ENCODE measurements at regions not wholly inside any gene's neighbourhood (a gene's known extent, or its start where the extent isn't known, plus 50 kb on each side); places are given as distances from the start of the nearest gene placed in this dataset.
"Not testable (repeated sequence)": the region's sequence is repeated elsewhere in the genome, so short reads cannot be mapped to it uniquely, and the experiment has no call there.

DNA sequence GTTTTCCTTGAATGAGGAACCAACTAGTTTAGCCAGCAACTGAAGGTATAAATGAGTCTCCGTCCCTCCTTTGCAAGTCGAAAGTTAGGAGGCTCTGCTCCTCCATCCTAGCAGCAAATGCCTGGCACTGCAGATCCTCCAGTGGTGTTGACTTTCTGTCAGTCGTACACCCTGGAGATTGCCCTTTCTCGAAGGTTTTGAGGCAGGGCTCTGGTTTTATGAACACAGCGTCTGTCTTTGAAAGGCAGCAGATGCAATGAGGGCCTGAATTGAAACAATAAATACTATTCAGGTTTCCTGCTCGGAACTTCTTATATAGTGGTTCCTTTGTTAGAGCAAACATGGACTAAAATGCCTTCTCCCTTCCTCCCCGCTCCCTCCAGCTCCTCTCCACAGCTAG lies 284.0 kb downstream of the TMEM38B start:
- DNase-seq (ENCODE audit: low spot score) = no peak

DNA sequence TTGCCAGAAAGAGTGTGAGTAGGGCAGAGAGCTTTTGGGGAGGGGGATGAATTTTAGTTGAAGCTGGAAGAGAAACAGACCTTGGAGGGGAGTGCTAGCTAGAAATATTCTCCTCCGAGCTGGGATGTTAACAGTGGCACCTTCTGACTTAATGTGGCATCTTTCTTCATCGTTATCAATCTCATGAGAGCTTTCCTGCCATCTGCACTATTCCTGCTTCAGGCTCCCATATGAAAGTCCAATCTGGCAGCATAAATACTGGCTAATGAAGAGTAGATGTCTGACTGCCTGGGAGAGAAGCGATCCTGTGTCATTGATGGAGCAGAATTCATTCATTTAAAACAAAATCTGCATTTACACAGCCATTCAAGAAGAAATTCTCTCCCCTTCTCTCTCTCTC lies 284.5 kb downstream of the TMEM38B start:
- no peak for DNase-seq (ENCODE audit: low spot score)

DNA sequence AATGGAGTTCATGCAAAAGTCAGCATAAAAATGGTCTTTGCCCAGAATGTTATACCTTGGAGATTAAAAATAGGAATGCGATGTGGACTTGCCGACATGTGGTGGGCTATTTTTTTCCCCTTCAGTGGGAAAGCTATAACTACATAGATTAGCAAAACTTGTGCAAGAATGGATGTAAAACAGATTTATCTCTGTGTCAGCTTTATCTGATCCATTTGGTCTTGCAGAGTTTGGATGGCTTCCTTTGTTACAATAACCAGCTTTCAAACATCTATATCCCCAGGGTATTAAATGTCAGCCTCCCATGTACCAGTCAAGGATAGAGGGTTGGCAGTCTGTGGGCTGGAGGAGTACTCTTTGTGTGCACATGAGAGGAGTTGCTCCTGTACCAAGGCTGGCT lies 284.9 kb downstream of the TMEM38B start:
- DNase-seq (ENCODE audit: low spot score) = no peak

DNA sequence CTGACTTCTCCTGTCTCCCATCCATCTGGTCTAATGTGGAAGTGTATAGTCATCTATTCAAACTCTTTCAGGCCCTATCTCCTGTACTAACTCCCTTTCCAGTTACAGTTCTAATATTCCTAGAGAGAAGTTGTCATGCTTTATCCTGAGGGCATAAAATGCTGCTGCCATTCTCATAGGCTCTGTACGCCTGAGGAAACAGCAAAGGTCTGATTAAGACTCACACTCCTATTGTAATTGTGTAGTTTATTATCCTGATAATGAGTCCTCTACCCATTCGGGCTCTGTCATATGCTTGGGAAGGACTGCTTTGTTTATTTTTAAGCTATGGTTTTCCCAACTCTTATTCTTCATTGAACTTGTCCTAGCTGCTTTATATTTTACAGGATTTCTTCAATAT lies 290.4 kb downstream of the TMEM38B start:
- no peak for DNase-seq (ENCODE audit: low spot score)

DNA sequence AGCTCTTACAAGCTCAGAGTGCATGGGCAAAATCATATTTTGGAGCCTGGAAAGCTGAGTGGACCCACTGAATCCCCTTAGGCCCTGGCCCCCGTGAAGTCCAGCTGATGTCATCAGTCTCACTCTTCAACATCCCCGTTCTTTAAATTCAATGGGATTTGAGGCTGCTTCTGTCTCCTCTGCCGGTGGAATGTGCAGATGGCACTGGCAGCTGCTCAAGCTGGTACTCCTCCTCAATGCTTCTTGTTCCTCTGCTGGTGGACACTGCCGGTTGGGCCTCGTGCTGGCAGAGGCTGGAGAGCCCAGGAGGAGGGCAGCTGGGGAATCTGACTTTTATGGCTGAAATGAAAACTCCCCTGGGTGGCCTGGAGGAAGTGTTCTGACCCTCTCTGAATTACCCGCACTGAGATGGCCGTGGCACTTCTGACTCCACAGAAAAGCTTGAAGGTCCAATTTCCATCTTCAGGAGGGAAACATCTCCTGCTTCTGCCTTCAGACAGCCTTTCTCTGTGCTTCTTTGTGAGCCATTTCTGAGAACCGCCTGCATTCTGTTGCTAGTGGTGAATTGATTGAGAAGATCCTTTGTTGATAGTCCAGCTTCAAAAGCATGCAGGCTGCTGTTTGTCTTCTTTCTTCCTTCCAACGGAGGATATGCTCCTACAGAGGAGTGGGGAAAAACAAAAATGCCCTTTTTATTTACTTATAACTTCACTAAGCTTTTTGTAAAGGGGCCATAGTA lies 298.9 kb downstream of the TMEM38B start:
- no peak for DNase-seq (ENCODE audit: low spot score)

DNA sequence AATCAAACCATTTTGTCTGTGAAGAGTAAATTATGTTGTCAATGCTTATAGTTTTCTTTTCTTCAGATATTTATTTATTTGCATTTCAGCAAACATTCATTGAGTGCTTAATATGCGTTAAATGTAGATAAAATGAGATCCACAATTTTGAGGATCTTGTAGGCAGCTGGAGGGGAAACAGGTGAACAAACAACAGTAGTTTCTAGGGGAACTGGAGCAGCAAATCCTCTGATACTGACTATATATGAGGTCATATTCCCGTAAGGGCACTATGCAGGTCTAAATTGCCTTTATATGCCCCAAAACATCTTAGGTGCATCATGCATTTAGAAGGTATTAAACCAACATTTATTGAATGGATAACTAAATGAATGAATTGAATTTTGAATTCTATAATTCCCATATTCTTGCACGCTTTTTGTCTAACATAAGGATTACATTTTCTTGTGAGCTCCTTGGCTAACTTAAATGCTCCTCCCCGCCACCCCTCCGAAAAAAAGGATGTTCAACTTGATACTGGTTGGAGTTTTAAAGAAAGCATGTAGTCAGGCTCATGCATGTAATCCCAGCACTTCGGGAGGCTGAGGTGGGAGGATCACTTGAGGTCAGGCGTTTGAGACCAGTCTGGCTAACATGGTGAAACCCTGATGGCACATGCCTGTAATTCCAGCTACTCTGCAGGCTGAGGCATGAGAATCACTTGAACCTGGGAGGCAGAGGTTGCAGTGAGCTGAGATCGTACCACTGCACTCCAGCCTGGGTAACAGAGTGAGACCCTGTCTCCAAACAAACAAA lies 299.8 kb downstream of the TMEM38B start:
- DNase-seq (ENCODE audit: low spot score) = no peak

DNA sequence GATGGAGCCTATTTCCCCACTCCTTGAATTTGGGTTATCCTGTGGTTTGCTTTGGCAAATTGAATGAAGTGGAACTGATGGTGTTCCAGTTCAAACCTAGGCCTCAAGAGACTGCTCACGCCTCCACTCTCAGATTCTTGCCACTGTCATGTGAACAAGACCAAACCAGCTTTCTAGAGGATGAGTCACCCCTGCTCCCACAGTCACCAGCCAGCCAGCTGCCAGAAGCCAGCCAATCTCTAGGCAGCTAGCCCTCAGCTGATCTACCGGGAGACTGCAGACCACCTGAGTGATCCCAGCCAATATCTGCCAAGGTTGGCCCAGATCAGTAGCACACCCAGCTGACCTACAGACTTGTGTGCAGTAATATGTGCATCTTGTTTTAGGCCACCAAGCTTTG lies 300.6 kb downstream of the TMEM38B start:
- no peak for DNase-seq (ENCODE audit: low spot score)

DNA sequence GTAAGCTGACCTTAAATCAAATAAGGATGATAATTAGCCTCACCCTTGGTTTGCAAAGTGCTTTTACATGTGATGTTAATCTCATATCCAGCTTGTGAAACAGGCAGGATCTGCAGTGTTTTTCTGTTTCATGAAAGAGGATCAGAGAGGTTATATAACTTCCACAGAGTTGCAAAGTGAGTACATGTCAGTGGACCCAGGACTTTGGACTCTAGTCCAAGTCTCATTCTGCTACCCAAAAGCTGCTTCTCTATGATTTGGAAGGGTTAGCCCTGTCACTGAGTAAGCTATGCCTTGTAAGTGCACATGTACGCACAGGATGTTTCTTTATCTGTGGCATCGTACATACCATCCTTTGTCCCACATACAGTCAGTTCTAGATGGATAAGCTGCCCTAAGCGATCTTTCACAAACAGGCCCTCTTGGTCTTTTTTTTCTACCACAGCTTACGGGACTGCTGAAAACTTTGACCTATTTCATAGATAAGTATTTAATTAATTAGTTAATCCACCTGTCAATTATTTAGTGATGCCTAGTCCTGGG lies 322.9 kb downstream of the TMEM38B start:
- no peak for DNase-seq (ENCODE audit: low spot score)

DNA sequence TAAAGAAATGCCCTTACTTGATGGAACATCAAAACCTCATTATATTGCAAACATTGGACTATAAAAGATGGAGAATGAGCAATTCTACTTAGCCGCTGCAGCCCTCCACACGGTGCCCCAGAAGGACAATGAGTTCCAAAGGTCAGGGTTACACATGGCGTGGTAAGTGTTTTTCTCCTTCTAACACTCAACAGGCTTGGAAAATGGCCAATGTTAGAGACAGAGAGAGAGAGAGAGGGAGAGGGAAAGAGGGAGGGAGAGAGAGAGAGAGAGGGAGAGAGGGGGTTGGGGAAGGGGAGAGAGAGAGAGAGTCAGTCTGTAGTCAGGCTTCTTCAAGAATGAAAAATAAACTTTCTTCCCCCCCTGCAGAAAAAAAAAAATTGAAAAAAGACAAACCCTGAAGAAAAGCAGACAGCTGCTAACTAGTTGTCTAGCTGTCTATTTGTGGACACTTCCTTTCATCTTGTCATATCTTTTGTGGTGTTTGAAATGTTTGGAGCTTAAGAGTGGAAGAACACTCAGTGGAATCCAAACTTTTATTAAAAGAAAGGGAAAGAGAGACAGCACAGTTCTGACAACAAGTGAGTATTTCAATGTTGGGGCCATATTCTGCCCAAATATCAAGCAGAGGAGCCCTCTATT lies 324.8 kb downstream of the TMEM38B start:
- DNase-seq (ENCODE audit: low spot score) = no peak

DNA sequence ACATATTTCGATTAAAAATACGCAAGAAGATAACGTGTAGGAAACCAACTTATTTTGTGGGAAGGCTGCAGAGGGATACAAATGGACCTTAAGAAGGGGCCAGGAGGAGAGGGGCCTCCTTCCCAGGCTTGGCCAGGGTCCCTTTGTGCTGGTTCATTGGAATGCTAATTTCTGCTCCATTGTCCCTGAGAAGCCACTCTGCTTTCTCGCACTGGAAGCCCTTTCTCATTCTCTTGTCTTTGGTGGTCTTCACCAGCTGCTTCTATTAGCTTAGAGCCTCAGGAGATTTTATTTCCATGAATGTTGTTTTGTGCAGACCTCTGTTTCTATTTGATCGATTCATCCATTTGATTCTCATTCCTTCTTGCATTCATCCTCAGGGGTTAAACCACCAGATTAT lies 325.4 kb downstream of the TMEM38B start:
- peak; percentile 51 for DNase-seq (ENCODE audit: low spot score)

DNA sequence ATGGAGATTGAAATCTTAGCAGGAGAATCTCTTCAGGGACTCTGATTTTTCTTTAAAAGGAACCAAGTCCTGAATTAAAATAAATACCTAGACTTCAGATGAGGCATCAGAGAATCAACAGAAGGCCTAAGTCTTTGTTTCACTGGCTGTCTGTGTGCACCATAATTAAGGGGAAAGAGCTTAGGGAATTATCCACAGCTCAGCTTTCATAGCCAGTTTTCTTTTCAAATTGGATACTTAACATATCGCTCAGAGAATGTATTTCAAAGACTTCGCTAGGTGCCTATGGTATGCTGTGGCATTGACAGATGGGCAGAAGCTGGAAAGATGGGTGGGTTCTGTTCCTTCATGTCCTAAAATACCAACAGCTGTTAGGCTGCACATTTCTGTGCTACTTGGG lies 325.8 kb downstream of the TMEM38B start:
- DNase-seq (ENCODE audit: low spot score) = no peak

DNA sequence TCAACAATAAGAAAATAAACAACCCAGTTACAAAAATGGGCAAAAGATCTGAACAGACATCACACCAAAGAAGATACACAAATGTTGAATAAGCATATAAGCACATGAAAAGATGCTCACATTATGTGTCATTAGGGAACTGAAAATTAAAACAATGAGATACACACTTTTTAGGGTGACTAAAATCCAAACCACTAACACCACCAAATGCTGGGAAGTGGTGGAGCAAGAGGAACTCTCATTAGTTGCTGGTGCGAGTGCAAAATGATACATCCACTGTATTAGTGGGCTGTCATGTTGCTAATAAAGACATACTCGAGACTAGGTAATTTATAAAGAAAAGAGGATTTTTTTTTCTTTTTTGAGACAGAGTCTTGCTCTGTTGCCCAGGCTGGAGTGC lies 329.1 kb downstream of the TMEM38B start:
- no peak for DNase-seq (ENCODE audit: low spot score)

DNA sequence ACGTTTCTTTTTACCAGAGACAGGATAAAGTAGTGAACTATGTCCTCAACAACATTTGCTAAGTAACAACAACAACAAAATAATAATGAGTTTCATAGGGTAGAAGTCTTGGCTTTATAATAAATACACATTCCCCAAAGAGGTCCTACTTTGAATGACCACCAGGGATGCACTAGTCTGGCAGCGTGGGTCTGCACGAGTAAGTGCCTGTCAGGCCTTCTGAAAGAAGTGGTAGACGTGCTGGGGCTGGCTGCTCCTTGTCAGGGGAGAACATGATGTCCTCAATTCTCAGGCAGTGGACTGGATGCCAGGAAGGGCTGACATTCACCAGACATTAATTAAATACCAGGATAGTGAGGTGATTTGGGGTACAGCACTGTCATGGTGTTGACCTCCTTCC lies 331.1 kb downstream of the TMEM38B start:
- no peak for DNase-seq (ENCODE audit: low spot score)

DNA sequence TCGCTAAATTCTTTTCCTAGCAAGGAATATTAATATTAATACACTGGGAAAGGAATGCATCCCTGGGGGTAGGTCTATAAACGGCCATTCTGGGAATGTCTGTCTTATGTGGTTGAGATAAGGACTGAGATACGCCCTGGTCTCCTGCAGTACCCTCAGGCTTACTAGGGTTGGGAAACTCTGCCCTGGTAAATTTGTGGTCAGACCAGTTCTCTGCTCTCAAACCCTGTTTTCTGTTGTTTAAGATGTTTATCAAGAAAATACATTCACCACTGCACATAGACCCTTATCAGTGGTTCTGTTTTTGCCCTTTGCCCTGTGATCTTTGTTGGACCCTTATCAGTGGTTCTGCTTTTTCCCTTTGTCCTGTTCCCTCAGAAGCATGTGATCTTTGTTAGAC lies 335.8 kb downstream of the TMEM38B start:
- DNase-seq (ENCODE audit: low spot score) = not testable (repeated sequence)

DNA sequence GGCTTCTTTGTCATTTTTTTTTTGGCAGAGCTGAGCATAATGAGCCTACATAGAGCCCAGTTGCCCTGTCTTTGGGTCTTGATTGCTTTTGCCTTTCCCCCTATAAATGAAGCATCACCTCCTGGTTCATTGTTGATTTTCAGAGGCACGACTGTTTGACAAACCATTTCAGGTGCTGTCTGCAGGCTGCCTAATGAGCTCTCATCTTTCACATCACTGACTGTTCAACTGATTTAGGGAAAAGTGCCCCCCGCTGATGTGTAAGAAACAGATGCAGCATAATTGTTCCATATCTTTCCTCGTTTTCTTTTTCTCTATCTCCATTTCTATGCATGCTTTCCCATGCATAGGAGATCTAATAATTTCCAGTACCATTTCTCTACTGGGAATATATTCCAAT lies 338.6 kb downstream of the TMEM38B start:
- DNase-seq (ENCODE audit: low spot score) = no peak

DNA sequence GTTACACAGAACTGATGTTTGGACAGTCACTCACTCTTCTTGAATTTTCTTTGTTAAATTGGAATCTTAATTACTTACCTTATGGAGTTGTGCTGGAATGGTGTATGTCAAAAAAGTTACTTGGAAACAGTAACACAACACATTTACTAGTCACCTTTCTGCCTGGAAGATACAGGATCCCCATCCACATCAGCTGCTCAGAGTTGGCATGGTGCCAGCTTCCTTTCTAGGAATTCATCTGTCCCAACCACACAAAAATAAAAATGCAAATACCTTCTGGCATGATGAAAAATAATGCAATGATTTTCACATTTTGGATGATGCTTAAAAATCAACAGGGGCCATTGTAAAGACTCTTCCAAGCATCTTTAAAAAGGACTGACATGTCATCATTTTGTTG lies 341.5 kb downstream of the TMEM38B start:
- DNase-seq (ENCODE audit: low spot score) = no peak

DNA sequence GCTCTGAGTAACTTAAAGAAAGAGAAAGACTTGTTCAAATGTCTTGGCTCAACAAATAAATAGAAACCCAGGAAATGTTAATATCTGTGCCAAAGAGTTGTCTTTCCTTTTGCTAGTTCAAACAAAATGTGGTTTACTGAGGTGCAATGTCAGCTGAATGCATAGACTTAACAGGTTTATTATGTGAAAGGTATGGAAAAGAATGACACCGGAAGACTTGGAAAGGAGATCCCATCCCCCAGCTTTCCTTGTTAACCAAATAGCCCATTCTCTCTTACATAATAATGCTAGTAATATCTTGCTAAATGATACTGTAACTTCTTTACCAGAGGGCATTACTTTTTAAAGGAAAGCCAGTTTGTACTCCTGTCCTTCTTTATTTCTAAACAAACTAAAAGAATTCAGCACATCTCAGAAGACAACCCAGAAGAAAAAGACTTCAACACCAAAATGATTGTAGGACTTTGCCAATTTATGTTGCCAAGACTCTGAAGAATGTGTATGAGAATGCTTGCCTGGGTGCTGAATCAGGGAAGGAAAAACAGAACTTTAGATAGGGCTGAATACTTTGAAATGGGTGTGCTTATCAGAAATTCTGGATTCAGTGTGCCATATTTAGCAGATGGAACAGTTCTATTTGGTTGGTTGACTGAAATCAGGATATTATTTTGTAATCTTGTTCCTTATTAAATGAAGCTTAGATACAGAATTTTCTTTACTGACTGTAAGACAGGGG lies 344.1 kb downstream of the TMEM38B start:
- DNase-seq (ENCODE audit: low spot score) = no peak

DNA sequence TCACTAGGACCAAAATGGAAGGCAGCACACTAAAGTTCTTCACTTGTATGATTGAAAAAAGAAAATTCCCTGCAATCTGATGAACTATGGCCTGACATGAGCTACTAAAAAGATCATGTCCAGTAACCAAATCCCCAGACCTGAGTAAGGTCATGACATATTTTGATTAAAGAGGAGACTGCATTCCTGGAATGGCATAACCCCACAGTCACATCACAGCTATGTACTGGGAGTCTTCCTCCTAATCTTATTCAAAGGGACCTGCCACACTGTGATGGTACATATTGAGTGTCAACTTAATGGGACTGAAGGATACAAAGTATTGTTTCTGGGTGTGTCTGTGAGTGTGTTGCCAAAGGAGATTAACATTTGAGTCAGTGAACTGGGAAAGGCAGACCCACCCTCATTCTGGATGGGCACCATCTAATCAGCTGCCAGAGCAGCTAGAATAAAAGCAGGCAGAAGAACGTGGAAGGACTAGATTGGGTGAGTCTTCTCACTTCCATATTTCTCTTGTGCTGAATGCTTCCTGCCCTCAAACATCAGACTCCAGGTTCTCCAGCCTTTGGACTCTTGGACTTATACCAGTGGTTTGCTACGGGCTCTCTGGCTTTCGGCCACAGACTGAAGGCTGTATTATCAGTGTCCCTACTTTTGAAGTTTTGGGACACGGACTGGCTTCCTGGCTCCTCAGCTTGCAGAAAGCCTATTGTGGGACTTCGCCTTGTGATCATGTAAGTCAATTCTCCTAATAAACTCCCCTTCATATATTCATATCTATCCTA lies 345.0 kb downstream of the TMEM38B start:
- no peak for DNase-seq (ENCODE audit: low spot score)

DNA sequence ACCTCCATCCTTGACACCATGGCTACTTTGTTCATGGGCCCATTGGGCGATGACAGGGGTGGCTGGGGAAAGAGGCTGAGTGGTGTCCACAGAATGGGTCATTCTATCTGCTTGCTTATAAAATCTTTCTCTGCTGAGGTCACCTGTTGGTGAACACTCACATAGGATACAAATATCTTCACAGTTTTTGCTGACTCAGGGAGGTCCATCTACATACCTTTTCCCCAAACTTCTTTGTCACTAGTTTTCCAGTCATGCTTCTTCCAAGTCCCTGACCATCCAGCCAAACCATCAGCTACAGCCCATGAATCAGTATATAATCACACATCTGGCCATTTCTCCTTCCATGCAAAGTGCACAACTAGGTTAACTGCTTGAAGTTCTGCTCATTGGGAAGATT lies 347.6 kb downstream of the TMEM38B start:
- DNase-seq (ENCODE audit: low spot score) = not testable (repeated sequence)

DNA sequence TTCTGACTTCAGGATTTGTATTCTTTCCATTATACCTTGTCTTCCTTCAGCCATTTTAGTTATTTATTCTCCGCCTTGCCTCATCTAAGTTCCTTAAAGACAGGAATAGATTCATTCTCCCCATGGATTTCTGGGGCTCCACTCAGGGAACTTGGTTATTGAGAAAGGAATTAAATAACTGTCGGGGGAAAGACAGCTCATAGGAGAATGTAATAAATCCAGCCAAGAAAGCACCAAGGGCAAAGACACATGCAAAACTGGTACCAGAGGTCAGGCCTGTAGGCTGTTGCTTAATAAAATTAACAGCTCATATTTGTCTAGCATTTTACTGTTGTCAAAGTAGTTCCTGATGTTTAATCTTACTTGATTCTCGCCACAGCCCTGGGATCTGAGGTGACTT lies 357.2 kb downstream of the TMEM38B start:
- no peak for DNase-seq (ENCODE audit: low spot score)

DNA sequence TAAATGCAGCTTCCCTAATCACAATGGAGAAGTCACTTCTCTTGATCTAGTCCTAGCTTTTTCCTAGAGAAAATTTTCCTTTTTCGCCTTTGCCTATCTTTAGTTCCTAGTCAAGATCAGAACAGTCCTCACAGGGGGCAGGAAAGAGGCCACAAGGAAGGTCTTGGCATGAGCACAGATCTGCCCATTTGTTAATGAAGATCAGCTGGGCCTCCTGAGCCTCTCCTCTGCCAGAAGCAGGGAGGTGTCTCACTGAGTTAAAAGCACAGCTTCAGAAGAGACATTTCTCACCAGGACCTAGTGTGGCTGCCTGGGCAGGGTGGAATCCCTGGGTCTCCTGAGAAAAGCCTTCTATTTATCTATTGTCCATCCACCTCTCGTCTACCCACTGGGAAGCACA lies 357.8 kb downstream of the TMEM38B start:
- no peak for DNase-seq (ENCODE audit: low spot score)

All from ecto neural progenitor cell (in vitro differentiated cells).